ENCODE measurements at regions not wholly inside any gene's neighbourhood (a gene's known extent, or its start where the extent isn't known, plus 50 kb on each side); places are given as distances from the start of the nearest gene placed in this dataset.

- Histone ChIP-seq H3K4me2 (ENCODE audit: low read depth, low read length) (no peak overlapping the region), H4K20me1 (ENCODE audit: insufficient read depth, low read length) (no peaks in the 10 kb centered on the region; the same call in 1 of the 2 replicates), H3K27ac (ENCODE audit: extremely low read length, insufficient read depth, low read length) (no peak overlapping the region), H3K79me2 (ENCODE audit: insufficient read depth, low read length) (no peaks in the 10 kb centered on the region), H3K36me3 (replicated peaks in 1 of 2; ENCODE audit: control insufficient read depth in 1 of 2, insufficient read depth in 2 of 2, low read length in 2 of 2) (no peaks in the 10 kb centered on the region), H3K9me3 (ENCODE audit: low read length) (no peaks in the 10 kb centered on the region), H3K4me3 (replicated peaks in 1 of 3; ENCODE audit: insufficient read depth in 1 of 3, low read depth in 2 of 3, low read length in 3 of 3) (no peak overlapping the region), H3K9ac (ENCODE audit: insufficient read depth, low read depth, low read length) (no peak overlapping the region), H2AFZ (ENCODE audit: low read length) (no peak overlapping the region), H3K27me3 (ENCODE audit: control insufficient read depth in 1 of 2, insufficient read depth in 2 of 2, low read length in 2 of 2) (no peaks in the 10 kb centered on the region), H3K4me1 (ENCODE audit: insufficient read depth, low read length) (no peaks in the 10 kb centered on the region)
- in situ Hi-C loops (cut with HindIII; ENCODE audit: extremely low pct_ligation_motif_present, low pct_unique_long_range_greater_than_20kb) (loop anchor here (25.0 kb wide), 2 partner anchors 1012 to 1463 kb away; partner anchors contain the start of gene LRRN3), intact Hi-C loops (cut with micrococcal nuclease; ENCODE audit: unreplicated experiment) (no loop called here)
- ChIA-PET CTCF (ENCODE audit: low intra/inter-chr PET ratio, low total read pairs) (no interaction called here), POLR2A (no interaction called here)
- FAIRE-seq = no peak
- 0% methylated on average over 1 of the region's 1 CpG for WGBS (ENCODE audit: low lambda C conversion rate)
- TF ChIP-seq, protein P1, sequence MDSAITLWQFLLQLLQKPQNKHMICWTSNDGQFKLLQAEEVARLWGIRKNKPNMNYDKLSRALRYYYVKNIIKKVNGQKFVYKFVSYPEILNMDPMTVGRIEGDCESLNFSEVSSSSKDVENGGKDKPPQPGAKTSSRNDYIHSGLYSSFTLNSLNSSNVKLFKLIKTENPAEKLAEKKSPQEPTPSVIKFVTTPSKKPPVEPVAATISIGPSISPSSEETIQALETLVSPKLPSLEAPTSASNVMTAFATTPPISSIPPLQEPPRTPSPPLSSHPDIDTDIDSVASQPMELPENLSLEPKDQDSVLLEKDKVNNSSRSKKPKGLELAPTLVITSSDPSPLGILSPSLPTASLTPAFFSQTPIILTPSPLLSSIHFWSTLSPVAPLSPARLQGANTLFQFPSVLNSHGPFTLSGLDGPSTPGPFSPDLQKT (CRISPR knock-in tag; IDR thresholded peaks at IDR 0.05; ENCODE audit: borderline replicate concordance) = no peak
- no peak for TF ChIP-seq FOXA1 (IDR thresholded peaks at IDR 0.05)
- TF ChIP-seq FOXA1 (CRISPR knock-in tag; IDR thresholded peaks at IDR 0.05) = no peak
- no peak for TF ChIP-seq HDAC2 (CRISPR knock-in tag; IDR thresholded peaks at IDR 0.05)
- no peak for TF ChIP-seq ZNF768 (CRISPR knock-in tag; IDR thresholded peaks at IDR 0.05)
- no peak for TF ChIP-seq ZNF737 (CRISPR knock-in tag; IDR thresholded peaks at IDR 0.05; ENCODE audit: borderline replicate concordance)
- no peak for TF ChIP-seq CEBPB (IDR thresholded peaks at IDR 0.05; ENCODE audit: borderline replicate concordance, low read depth, low read length)
- TF ChIP-seq DNMT1 (CRISPR knock-in tag; IDR thresholded peaks at IDR 0.05) = no peak
- TF ChIP-seq PRMT3 (CRISPR knock-in tag; IDR thresholded peaks at IDR 0.05; ENCODE audit: borderline replicate concordance, low read depth) = no peak
- TF ChIP-seq ZFP36L2 (CRISPR knock-in tag; IDR thresholded peaks at IDR 0.05) = no peak
- no peak for TF ChIP-seq MAF1 (CRISPR knock-in tag; IDR thresholded peaks at IDR 0.05; ENCODE audit: borderline replicate concordance)
- no peak for TF ChIP-seq ZNF142 (CRISPR knock-in tag; IDR thresholded peaks at IDR 0.05)
- no peak for TF ChIP-seq SMARCC2 (IDR thresholded peaks at IDR 0.05)
- no peak for TF ChIP-seq MED8 (CRISPR knock-in tag; IDR thresholded peaks at IDR 0.05; ENCODE audit: insufficient replicate concordance)
- TF ChIP-seq ZNF749 (CRISPR knock-in tag; IDR thresholded peaks at IDR 0.05; ENCODE audit: borderline replicate concordance) = no peak
- no peak for TF ChIP-seq THRA (CRISPR knock-in tag; IDR thresholded peaks at IDR 0.05; ENCODE audit: borderline replicate concordance)
- TF ChIP-seq PHF8 (CRISPR knock-in tag; IDR thresholded peaks at IDR 0.05) = no peak
- no peak for ATAC-seq
- no TSS peak for BruUV-seq (replicated peaks)
- DNase-seq (ENCODE audit: low spot score) = no peak
Observed at GRCh38 chr7:110075450-110075849, 1015.5 kb upstream of the LRRN3 start.
